ENCODE measurements at regions not wholly inside any gene's neighbourhood (a gene's known extent, or its start where the extent isn't known, plus 50 kb on each side); places are given as distances from the start of the nearest gene placed in this dataset.

GRCh38 chr14:28651148-28651547, 115.4 kb upstream of the FOXG1 start:
- no peaks in the 10 kb centered on the region for H3F3A ChIP-seq (ENCODE audit: insufficient read depth)
- no peaks in the 10 kb centered on the region for H4K20me1 ChIP-seq (ENCODE audit: insufficient read depth)
- H3K4me2 ChIP-seq (ENCODE audit: unreplicated experiment), result no peak overlapping the region
- no peaks in the 10 kb centered on the region for H3K79me2 ChIP-seq (ENCODE audit: insufficient read depth)
- DNase-seq, result peak; percentile 35
- WGBS, 2 experiments (ENCODE audit: low coverage in 1 of 2, low lambda C conversion rate in 2 of 2, missing lambda C conversion rate in 2 of 2), result 18 to 19% methylated on average over 5 of the region's 5 CpGs
- no peak overlapping the region for H3K4me3 ChIP-seq
- no peak overlapping the region for H3K9ac ChIP-seq
- no peaks in the 10 kb centered on the region for H3K36me3 ChIP-seq (ENCODE audit: low read depth)
- TF ChIP-seq EZH2 (IDR thresholded peaks at IDR 0.05; ENCODE audit: insufficient read depth, poor library complexity, severe bottlenecking), result no peak
- TF ChIP-seq EZH2phosphoT487 (IDR thresholded peaks at IDR 0.05; ENCODE audit: insufficient read depth, low read depth), result no peak
- no peaks in the 10 kb centered on the region for H3K9me3 ChIP-seq (ENCODE audit: low read depth)
- peak overlapping the region; percentile 58 for H3K27ac ChIP-seq
- no peaks in the 10 kb centered on the region for H3K27me3 ChIP-seq (replicated peaks; ENCODE audit: insufficient read depth)
- H3K4me1 ChIP-seq (ENCODE audit: insufficient read depth), result no peaks in the 10 kb centered on the region
- H2AFZ ChIP-seq, result no peak overlapping the region; the same call in 1 of the 2 replicates
- in situ Hi-C loops (cut with MboI), result no loop called here
- no peaks in the 10 kb centered on the region for H3K9me2 ChIP-seq (ENCODE audit: insufficient read depth)

GRCh38 chr14:28652782-28653181, 113.8 kb upstream of the FOXG1 start:
- Histone ChIP-seq H3K9me3 (ENCODE audit: low read depth) (no peaks in the 10 kb centered on the region), H2AFZ (no peak overlapping the region), H3K79me2 (ENCODE audit: insufficient read depth) (no peaks in the 10 kb centered on the region), H3K27me3 (replicated peaks; ENCODE audit: insufficient read depth) (no peaks in the 10 kb centered on the region), H3K4me3 (no peak overlapping the region), H3K9ac (no peak overlapping the region), H4K20me1 (ENCODE audit: insufficient read depth) (no peaks in the 10 kb centered on the region), H3K27ac (peak overlapping the region; percentile 42), H3F3A (ENCODE audit: insufficient read depth) (no peaks in the 10 kb centered on the region), H3K36me3 (ENCODE audit: low read depth) (no peaks in the 10 kb centered on the region), H3K4me1 (ENCODE audit: insufficient read depth) (no peaks in the 10 kb centered on the region), H3K4me2 (ENCODE audit: unreplicated experiment) (no peak overlapping the region), H3K9me2 (ENCODE audit: insufficient read depth) (no peaks in the 10 kb centered on the region)
- TF ChIP-seq EZH2phosphoT487 (IDR thresholded peaks at IDR 0.05; ENCODE audit: insufficient read depth, low read depth) (no peak), EZH2 (IDR thresholded peaks at IDR 0.05; ENCODE audit: insufficient read depth, poor library complexity, severe bottlenecking) (no peak)
- in situ Hi-C loops (cut with MboI), result no loop called here
- 14% methylated on average over 2 of the region's 2 CpGs for WGBS, 2 experiments (ENCODE audit: low coverage in 1 of 2, low lambda C conversion rate in 2 of 2, missing lambda C conversion rate in 2 of 2)
- DNase-seq, result peak; percentile 29

- peak overlapping the region; percentile 42 for H3K27ac ChIP-seq
- TF ChIP-seq EZH2 (IDR thresholded peaks at IDR 0.05; ENCODE audit: insufficient read depth, poor library complexity, severe bottlenecking), result no peak
- no peak for TF ChIP-seq EZH2phosphoT487 (IDR thresholded peaks at IDR 0.05; ENCODE audit: insufficient read depth, low read depth)
- no peak overlapping the region for H3K4me3 ChIP-seq
- no peaks in the 10 kb centered on the region for H3F3A ChIP-seq (ENCODE audit: insufficient read depth)
- H3K9me2 ChIP-seq (ENCODE audit: insufficient read depth), result no peaks in the 10 kb centered on the region
- no peaks in the 10 kb centered on the region for H3K36me3 ChIP-seq (ENCODE audit: low read depth)
- H4K20me1 ChIP-seq (ENCODE audit: insufficient read depth), result no peaks in the 10 kb centered on the region
- H3K9me3 ChIP-seq (ENCODE audit: low read depth), result no peaks in the 10 kb centered on the region
- H3K27me3 ChIP-seq (replicated peaks; ENCODE audit: insufficient read depth), result no peaks in the 10 kb centered on the region
- in situ Hi-C loops (cut with MboI), result no loop called here
- H2AFZ ChIP-seq, result no peak overlapping the region
- WGBS, 2 experiments (ENCODE audit: low coverage in 1 of 2, low lambda C conversion rate in 2 of 2, missing lambda C conversion rate in 2 of 2), result 46 to 63% methylated on average over 2 of the region's 2 CpGs
- peak; percentile 21 for DNase-seq
- H3K9ac ChIP-seq, result no peak overlapping the region
- no peak overlapping the region for H3K4me2 ChIP-seq (ENCODE audit: unreplicated experiment)
- H3K4me1 ChIP-seq (ENCODE audit: insufficient read depth), result no peaks in the 10 kb centered on the region
- H3K79me2 ChIP-seq (ENCODE audit: insufficient read depth), result no peaks in the 10 kb centered on the region
These were observed 113.1 kb upstream of the FOXG1 start for GRCh38 chr14:28653521-28653920.

DNA sequence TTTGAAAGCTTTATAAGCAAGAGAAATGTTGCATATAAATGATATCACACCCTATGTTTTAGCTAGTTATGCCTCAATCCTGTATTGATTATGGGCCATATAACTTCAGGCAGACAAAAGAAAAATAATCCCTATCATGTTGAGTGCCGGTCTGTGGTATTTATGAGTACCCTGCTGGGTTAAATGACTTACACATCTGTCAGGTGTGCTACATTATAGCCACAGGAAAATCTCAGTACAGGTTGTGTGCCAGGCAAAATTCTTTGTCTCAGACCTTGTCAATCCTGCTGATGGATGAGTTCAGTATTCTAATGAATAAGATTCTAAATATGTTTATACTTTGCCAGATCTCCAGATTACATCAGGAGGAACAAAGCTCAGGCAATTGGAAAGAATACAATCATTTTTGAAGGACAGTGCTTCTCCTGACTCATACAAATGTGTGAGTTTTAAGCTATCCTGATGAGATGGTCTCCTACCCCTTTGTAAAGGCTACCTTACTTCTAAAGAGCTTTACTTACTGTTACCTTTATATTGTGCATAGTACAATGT, 109.8 kb upstream of the FOXG1 start:
- H4K20me1 ChIP-seq (ENCODE audit: insufficient read depth), result no peaks in the 10 kb centered on the region
- no peaks in the 10 kb centered on the region for H3F3A ChIP-seq (ENCODE audit: insufficient read depth)
- no peak overlapping the region for H3K27ac ChIP-seq
- TF ChIP-seq EZH2phosphoT487 (IDR thresholded peaks at IDR 0.05; ENCODE audit: insufficient read depth, low read depth), result no peak
- TF ChIP-seq EZH2 (IDR thresholded peaks at IDR 0.05; ENCODE audit: insufficient read depth, poor library complexity, severe bottlenecking), result no peak
- H3K36me3 ChIP-seq (ENCODE audit: low read depth), result no peaks in the 10 kb centered on the region
- in situ Hi-C loops (cut with MboI), result no loop called here
- H3K27me3 ChIP-seq (replicated peaks; ENCODE audit: insufficient read depth), result no peaks in the 10 kb centered on the region
- no peak overlapping the region for H2AFZ ChIP-seq
- H3K9me3 ChIP-seq (ENCODE audit: low read depth), result no peaks in the 10 kb centered on the region
- no peak overlapping the region for H3K4me2 ChIP-seq (ENCODE audit: unreplicated experiment)
- H3K4me1 ChIP-seq (ENCODE audit: insufficient read depth), result no peaks in the 10 kb centered on the region
- H3K4me3 ChIP-seq, result no peak overlapping the region
- no peaks in the 10 kb centered on the region for H3K9me2 ChIP-seq (ENCODE audit: insufficient read depth)
- H3K9ac ChIP-seq, result no peak overlapping the region
- 10 to 19% methylated on average over 1 of the region's 1 CpG for WGBS, 2 experiments (ENCODE audit: low coverage in 1 of 2, low lambda C conversion rate in 2 of 2, missing lambda C conversion rate in 2 of 2)
- no peak for DNase-seq
- no peaks in the 10 kb centered on the region for H3K79me2 ChIP-seq (ENCODE audit: insufficient read depth)
